Neuron (in vitro differentiated cells): ENCODE measurements at regions not wholly inside any gene's neighbourhood (a gene's known extent, or its start where the extent isn't known, plus 50 kb on each side); places are given as distances from the start of the nearest gene placed in this dataset.

Source experiments
- H2AFZ ChIP-seq: one replicate; pipeline ENCODE4 v1.6.1; 2013; ENCODE audit warnings: low read depth, mild to moderate bottlenecking, inconsistent platforms, low read length, moderate library complexity
- H3K27me3 ChIP-seq: one replicate; pipeline ENCODE4 v1.6.1; 2013; ENCODE audit warnings: low read length; ENCODE audit not compliant: insufficient read depth
- H3K36me3 ChIP-seq: one replicate; pipeline ENCODE4 v1.6.1; 2013; ENCODE audit warnings: low read length; ENCODE audit not compliant: insufficient read depth
- H3K4me1 ChIP-seq: one replicate; pipeline ENCODE4 v1.6.1; 2013; ENCODE audit warnings: low read length; ENCODE audit not compliant: insufficient read depth
- H3K4me3 ChIP-seq: 2 replicates; pipeline ENCODE4 v1.5.1; 2013; ENCODE audit warnings: mild to moderate bottlenecking, low read length, moderate library complexity
- H3K9me3 ChIP-seq: one replicate; pipeline ENCODE4 v1.6.1; 2013; ENCODE audit warnings: low read length

DNA sequence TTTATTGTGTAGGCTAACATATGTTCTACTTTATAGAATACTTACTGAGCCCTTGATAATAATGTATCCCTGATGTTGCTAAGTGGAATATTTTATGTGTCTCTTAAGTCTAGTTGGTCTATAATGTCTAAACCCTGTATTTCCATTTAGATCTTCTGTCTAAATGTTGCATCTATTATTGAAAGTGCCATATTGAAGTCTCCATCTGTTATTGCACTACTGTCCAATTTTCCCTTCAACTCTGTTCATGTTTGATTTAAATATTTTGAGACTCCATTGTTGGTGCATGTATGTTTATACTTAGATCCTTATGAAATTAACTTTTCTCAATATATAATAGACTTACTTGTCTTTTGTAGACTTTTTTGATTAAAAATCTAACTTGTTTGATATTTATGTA, 924.5 kb upstream of the KCND2 start:
- no peaks in the 10 kb centered on the region for H3K27me3 ChIP-seq
- no peak overlapping the region for H2AFZ ChIP-seq
- no peak overlapping the region for H3K4me3 ChIP-seq
- H3K36me3 ChIP-seq = no peaks in the 10 kb centered on the region
- no peaks in the 10 kb centered on the region for H3K9me3 ChIP-seq
- H3K4me1 ChIP-seq = no peaks in the 10 kb centered on the region

DNA sequence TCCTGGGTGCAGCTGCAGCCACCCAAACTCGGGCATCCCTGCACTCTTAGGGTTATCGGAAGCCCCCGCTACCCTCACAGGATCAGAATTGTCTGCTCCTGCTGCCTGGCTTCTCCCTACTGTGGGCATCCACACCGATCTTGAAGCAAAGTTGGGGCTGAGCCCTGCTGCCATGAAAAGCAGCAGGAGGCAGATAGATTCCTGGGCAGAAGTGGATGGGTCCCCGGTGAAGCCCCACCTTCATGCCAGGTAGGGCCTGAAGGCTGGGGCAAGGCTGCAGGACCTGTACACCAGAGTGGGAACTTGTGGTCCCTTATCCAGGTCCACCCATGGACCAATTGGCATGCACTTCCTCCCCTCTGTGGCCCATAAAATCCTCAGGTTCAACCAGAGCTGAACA, 922.6 kb upstream of the KCND2 start:
- Histone ChIP-seq H3K36me3 (no peaks in the 10 kb centered on the region), H3K9me3 (no peaks in the 10 kb centered on the region), H2AFZ (no peak overlapping the region), H3K27me3 (no peaks in the 10 kb centered on the region), H3K4me3 (no peak overlapping the region), H3K4me1 (no peaks in the 10 kb centered on the region)

GRCh38 chr7:119351320-119351719, 921.7 kb upstream of the KCND2 start:
- H3K4me3 ChIP-seq = no peak overlapping the region
- no peak overlapping the region for H2AFZ ChIP-seq
- no peaks in the 10 kb centered on the region for H3K27me3 ChIP-seq
- no peaks in the 10 kb centered on the region for H3K9me3 ChIP-seq
- H3K4me1 ChIP-seq = no peaks in the 10 kb centered on the region
- no peaks in the 10 kb centered on the region for H3K36me3 ChIP-seq

- Histone ChIP-seq H3K4me1 (no peaks in the 10 kb centered on the region), H3K9me3 (no peaks in the 10 kb centered on the region), H2AFZ (no peak overlapping the region), H3K36me3 (no peaks in the 10 kb centered on the region), H3K27me3 (no peaks in the 10 kb centered on the region), H3K4me3 (no peak overlapping the region)
Observed at GRCh38 chr7:119374436-119374835, 898.5 kb upstream of the KCND2 start.

- no peak overlapping the region for H3K4me3 ChIP-seq
- no peaks in the 10 kb centered on the region for H3K36me3 ChIP-seq
- H3K9me3 ChIP-seq = no peaks in the 10 kb centered on the region
- H3K27me3 ChIP-seq = no peaks in the 10 kb centered on the region
- no peaks in the 10 kb centered on the region for H3K4me1 ChIP-seq
- H2AFZ ChIP-seq = no peak overlapping the region
Observed at GRCh38 chr7:119377861-119378260, 895.1 kb upstream of the KCND2 start.

DNA sequence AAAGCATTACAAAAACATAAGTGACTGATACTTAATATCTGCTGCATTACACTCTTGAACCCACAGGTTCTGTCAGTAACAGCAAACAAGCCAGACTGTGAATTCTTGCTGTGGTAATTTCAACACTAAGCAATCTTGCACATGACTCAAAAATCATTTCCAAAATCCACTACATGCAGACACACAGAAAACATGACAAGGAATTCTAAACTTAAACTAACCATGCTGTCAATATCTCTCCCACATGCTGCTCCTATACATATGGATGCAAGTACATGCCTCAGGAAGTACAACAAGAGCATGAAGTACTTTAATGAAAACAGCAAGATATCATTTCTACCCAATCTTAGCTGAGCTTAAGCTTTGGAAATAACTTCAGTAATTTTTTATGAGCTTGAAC, 890.2 kb upstream of the KCND2 start:
- H3K9me3 ChIP-seq = no peaks in the 10 kb centered on the region
- no peak overlapping the region for H3K4me3 ChIP-seq
- no peaks in the 10 kb centered on the region for H3K4me1 ChIP-seq
- H3K27me3 ChIP-seq = no peaks in the 10 kb centered on the region
- no peaks in the 10 kb centered on the region for H3K36me3 ChIP-seq
- H2AFZ ChIP-seq = no peak overlapping the region

GRCh38 chr7:119395024-119395423, 878.0 kb upstream of the KCND2 start:
- H3K9me3 ChIP-seq = no peaks in the 10 kb centered on the region
- no peak overlapping the region for H2AFZ ChIP-seq
- no peak overlapping the region for H3K4me3 ChIP-seq
- no peaks in the 10 kb centered on the region for H3K4me1 ChIP-seq
- H3K27me3 ChIP-seq = no peaks in the 10 kb centered on the region
- H3K36me3 ChIP-seq = no peaks in the 10 kb centered on the region

GRCh38 chr7:119397156-119397555, 875.8 kb upstream of the KCND2 start:
- Histone ChIP-seq H3K4me1 (no peaks in the 10 kb centered on the region), H3K9me3 (no peaks in the 10 kb centered on the region), H2AFZ (no peak overlapping the region), H3K36me3 (no peaks in the 10 kb centered on the region), H3K27me3 (no peaks in the 10 kb centered on the region), H3K4me3 (no peak overlapping the region)

- Histone ChIP-seq H2AFZ (no peak overlapping the region), H3K9me3 (no peaks in the 10 kb centered on the region), H3K4me1 (peaks cover 2% of the 10 kb centered on the region), H3K4me3 (no peak overlapping the region), H3K36me3 (no peaks in the 10 kb centered on the region), H3K27me3 (no peaks in the 10 kb centered on the region)
Observed at GRCh38 chr7:119408596-119408995, 864.4 kb upstream of the KCND2 start.

DNA sequence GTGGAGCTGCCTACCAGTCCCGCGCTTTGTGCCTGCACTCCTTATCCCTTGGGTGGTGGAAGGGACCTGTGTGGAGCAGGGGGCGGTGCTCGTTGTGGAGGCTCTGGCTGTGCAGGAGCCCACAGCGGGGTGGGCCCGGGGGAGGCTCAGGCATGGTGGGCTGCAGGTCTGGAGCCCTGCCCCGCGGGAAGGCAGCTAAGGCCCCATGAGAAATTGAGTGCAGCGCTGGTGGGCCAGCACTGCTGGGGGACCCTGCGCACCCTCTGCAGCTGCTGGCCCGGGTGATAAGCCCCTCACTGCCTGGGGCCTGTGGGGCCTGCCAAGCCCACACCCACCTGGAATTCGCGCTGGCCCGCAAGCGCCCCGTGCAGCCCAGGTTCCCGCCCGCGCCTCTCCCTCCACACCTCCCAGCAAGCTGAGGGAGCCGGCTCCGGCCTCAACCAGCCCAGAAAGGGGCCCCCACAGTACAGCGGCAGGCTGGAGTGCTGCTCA, 859.6 kb upstream of the KCND2 start:
- Histone ChIP-seq H3K4me1 (peaks cover 2% of the 10 kb centered on the region), H2AFZ (no peak overlapping the region), H3K9me3 (no peaks in the 10 kb centered on the region), H3K36me3 (no peaks in the 10 kb centered on the region), H3K4me3 (no peak overlapping the region), H3K27me3 (no peaks in the 10 kb centered on the region)

DNA sequence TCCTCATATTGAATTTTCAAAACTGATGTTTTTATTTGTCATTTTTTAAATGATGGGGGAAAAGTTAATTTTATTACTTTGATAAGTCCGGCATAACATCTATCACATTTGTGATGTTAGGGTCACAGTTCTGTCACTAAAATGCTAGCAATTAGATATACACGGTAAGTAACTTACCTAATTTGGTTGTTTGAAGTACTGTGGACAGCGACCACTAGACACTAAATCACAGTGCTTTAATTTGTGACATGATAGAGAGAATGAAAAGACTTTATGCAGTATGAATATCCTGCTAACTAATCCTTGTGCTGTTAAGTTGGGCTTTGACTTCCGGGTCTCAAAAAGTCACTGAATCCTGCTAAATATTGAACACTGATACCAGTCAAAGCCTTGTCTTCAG, 857.3 kb upstream of the KCND2 start:
- no peak overlapping the region for H3K4me3 ChIP-seq
- no peaks in the 10 kb centered on the region for H3K27me3 ChIP-seq
- H3K36me3 ChIP-seq = no peaks in the 10 kb centered on the region
- H3K9me3 ChIP-seq = no peaks in the 10 kb centered on the region
- no peak overlapping the region for H2AFZ ChIP-seq
- no peaks in the 10 kb centered on the region for H3K4me1 ChIP-seq

DNA sequence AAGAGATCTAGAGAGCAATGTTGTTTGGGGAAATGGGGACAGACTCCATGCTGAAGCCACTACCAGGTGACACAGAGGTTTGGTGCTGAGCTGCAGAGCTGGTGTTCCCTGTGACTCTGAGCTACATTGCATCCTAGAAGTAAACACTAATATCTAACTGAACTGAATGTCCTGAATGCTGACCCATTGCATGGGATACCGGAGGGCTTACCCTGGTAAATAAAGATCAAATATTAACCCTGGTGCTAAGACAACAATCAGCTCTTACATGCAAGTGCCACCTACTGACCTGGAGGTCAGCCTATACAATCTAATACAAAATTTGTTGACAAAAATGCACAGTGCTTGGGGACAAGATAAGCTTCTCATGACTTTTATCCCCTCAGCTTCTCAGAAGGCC, 851.3 kb upstream of the KCND2 start:
- no peaks in the 10 kb centered on the region for H3K27me3 ChIP-seq
- no peak overlapping the region for H3K4me3 ChIP-seq
- H3K36me3 ChIP-seq = no peaks in the 10 kb centered on the region
- H3K4me1 ChIP-seq = no peaks in the 10 kb centered on the region
- no peaks in the 10 kb centered on the region for H3K9me3 ChIP-seq
- H2AFZ ChIP-seq = no peak overlapping the region

GRCh38 chr7:119436882-119437281, 836.1 kb upstream of the KCND2 start:
- no peak overlapping the region for H2AFZ ChIP-seq
- H3K9me3 ChIP-seq = no peaks in the 10 kb centered on the region
- H3K36me3 ChIP-seq = no peaks in the 10 kb centered on the region
- H3K4me3 ChIP-seq = no peak overlapping the region
- H3K4me1 ChIP-seq = no peaks in the 10 kb centered on the region
- no peaks in the 10 kb centered on the region for H3K27me3 ChIP-seq

- Histone ChIP-seq H3K4me3 (no peak overlapping the region), H3K9me3 (no peaks in the 10 kb centered on the region), H3K4me1 (no peaks in the 10 kb centered on the region), H2AFZ (no peak overlapping the region), H3K36me3 (no peaks in the 10 kb centered on the region), H3K27me3 (no peaks in the 10 kb centered on the region)
Observed at GRCh38 chr7:119438315-119438714, 834.7 kb upstream of the KCND2 start.
